WTC11 (cell line): ENCODE measurements at regions not wholly inside any gene's neighbourhood (a gene's known extent, or its start where the extent isn't known, plus 50 kb on each side); places are given as distances from the start of the nearest gene placed in this dataset.

Source experiments
- CREB1 ChIP-seq: sonication (generic); formaldehyde crosslinking; IDR thresholded peaks from 2 replicates; pipeline ENCODE4 v1.8.0; 2023; ENCODE audit warnings: mild to moderate bottlenecking, missing genetic modification reagents
- ETV6 ChIP-seq: sonication (generic); formaldehyde crosslinking; IDR thresholded peaks from 2 replicates; pipeline ENCODE4 v1.8.1; 2022; ENCODE audit warnings: mild to moderate bottlenecking, missing genetic modification reagents
- HMGA2 ChIP-seq: fragments of 250-450 bp; sonication (Bioruptor Pico); IDR thresholded peaks from 2 replicates; pipeline ENCODE4 v1.4.0; 2021; ENCODE audit warnings: mild to moderate bottlenecking, moderate library complexity
- IRF2 ChIP-seq: sonication (generic); formaldehyde crosslinking; IDR thresholded peaks from 2 replicates; pipeline ENCODE4 v1.8.0; 2022; ENCODE audit warnings: low read depth, missing genetic modification reagents, borderline replicate concordance
- JUN ChIP-seq: sonication (generic); formaldehyde crosslinking; IDR thresholded peaks from 2 replicates; pipeline ENCODE4 v1.8.0; 2023; ENCODE audit warnings: mild to moderate bottlenecking, missing genetic modification reagents
- MAX ChIP-seq: sonication (generic); formaldehyde crosslinking; IDR thresholded peaks from 2 replicates; pipeline ENCODE4 v1.8.0; 2022; ENCODE audit warnings: mild to moderate bottlenecking, missing genetic modification reagents
- PRDM15 ChIP-seq: sonication (generic); formaldehyde crosslinking; IDR thresholded peaks from 2 replicates; pipeline ENCODE4 v1.8.0; 2022; ENCODE audit warnings: missing genetic modification reagents
- SMAD3 ChIP-seq: sonication (generic); formaldehyde crosslinking; IDR thresholded peaks from 2 replicates; pipeline ENCODE4 v1.8.0; 2022; ENCODE audit warnings: missing genetic modification reagents, mild to moderate bottlenecking, borderline replicate concordance
- ZBTB21 ChIP-seq: sonication (generic); formaldehyde crosslinking; IDR thresholded peaks from 2 replicates; pipeline ENCODE4 v1.8.1; 2023; ENCODE audit warnings: mild to moderate bottlenecking, missing genetic modification reagents, borderline replicate concordance
- ZNF138 ChIP-seq: sonication (generic); formaldehyde crosslinking; conservative IDR thresholded peaks from 2 replicates; pipeline ENCODE4 v1.8.1; 2022; ENCODE audit warnings: mild to moderate bottlenecking, moderate library complexity, missing genetic modification reagents
- TF ChIP-seq, protein P1 (sequence below): fragments of 200-600 bp; IDR thresholded peaks from 2 replicates; pipeline ENCODE4 v1.8.0; 2022; ENCODE audit warnings: antibody characterized with exemption
- TF ChIP-seq, protein P2 (sequence below): fragments of 250-450 bp; sonication (Bioruptor Pico); IDR thresholded peaks from 2 replicates; pipeline ENCODE4 v2.1.2; 2022; ENCODE audit warnings: mild to moderate bottlenecking, moderate library complexity
- TF ChIP-seq, protein P3 (sequence below): sonication (generic); formaldehyde crosslinking; IDR thresholded peaks from 2 replicates; pipeline ENCODE4 v1.8.0; 2022; ENCODE audit warnings: mild to moderate bottlenecking, missing genetic modification reagents

- TF ChIP-seq SMAD3 (CRISPR knock-in tag) (no peak), CREB1 (CRISPR knock-in tag) (no peak), ZNF138 (no peak), IRF2 (CRISPR knock-in tag) (no peak), PRDM15 (no peak), JUN (CRISPR knock-in tag) (no peak), ETV6 (CRISPR knock-in tag) (no peak), MAX (CRISPR knock-in tag) (no peak), HMGA2 (CRISPR knock-in tag) (no peak), ZBTB21 (CRISPR knock-in tag) (no peak)
- TF ChIP-seq, protein P1, sequence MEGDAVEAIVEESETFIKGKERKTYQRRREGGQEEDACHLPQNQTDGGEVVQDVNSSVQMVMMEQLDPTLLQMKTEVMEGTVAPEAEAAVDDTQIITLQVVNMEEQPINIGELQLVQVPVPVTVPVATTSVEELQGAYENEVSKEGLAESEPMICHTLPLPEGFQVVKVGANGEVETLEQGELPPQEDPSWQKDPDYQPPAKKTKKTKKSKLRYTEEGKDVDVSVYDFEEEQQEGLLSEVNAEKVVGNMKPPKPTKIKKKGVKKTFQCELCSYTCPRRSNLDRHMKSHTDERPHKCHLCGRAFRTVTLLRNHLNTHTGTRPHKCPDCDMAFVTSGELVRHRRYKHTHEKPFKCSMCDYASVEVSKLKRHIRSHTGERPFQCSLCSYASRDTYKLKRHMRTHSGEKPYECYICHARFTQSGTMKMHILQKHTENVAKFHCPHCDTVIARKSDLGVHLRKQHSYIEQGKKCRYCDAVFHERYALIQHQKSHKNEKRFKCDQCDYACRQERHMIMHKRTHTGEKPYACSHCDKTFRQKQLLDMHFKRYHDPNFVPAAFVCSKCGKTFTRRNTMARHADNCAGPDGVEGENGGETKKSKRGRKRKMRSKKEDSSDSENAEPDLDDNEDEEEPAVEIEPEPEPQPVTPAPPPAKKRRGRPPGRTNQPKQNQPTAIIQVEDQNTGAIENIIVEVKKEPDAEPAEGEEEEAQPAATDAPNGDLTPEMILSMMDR: no peak
- TF ChIP-seq, protein P2, sequence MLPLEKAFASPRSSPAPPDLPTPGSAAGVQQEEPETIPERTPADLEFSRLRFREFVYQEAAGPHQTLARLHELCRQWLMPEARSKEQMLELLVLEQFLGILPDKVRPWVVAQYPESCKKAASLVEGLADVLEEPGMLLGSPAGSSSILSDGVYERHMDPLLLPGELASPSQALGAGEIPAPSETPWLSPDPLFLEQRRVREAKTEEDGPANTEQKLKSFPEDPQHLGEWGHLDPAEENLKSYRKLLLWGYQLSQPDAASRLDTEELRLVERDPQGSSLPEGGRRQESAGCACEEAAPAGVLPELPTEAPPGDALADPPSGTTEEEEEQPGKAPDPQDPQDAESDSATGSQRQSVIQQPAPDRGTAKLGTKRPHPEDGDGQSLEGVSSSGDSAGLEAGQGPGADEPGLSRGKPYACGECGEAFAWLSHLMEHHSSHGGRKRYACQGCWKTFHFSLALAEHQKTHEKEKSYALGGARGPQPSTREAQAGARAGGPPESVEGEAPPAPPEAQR (CRISPR knock-in tag): no peak
- TF ChIP-seq, protein P3, sequence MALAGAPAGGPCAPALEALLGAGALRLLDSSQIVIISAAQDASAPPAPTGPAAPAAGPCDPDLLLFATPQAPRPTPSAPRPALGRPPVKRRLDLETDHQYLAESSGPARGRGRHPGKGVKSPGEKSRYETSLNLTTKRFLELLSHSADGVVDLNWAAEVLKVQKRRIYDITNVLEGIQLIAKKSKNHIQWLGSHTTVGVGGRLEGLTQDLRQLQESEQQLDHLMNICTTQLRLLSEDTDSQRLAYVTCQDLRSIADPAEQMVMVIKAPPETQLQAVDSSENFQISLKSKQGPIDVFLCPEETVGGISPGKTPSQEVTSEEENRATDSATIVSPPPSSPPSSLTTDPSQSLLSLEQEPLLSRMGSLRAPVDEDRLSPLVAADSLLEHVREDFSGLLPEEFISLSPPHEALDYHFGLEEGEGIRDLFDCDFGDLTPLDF (CRISPR knock-in tag): no peak
Observed at GRCh38 chr7:11294218-11294617, 320.5 kb downstream of the PHF14 start.
